HepG2 (cell line): ENCODE measurements at regions not wholly inside any gene's neighbourhood (a gene's known extent, or its start where the extent isn't known, plus 50 kb on each side); places are given as distances from the start of the nearest gene placed in this dataset.

Experiments
- ATAC-seq: fragments of 200-7000 bp; cut with Tn5 transposase; 3 replicates; pipeline ENCODE4 v1.9.1; 2020; ENCODE audit warnings: mild to moderate bottlenecking, moderate library complexity
- BruUV-seq: library from RNA; stranded (reverse); fragments of 400-500 nt; replicated peaks from 2 replicates; lab custom pipeline; 2021; lab: Mats Ljungman, UMichigan
- CTCF ChIA-PET: fragments of 300-600 bp; formaldehyde crosslinking; extraction: SDS; loops from one replicate; lab custom pipeline; 2021; ENCODE audit warnings: low total read pairs, inconsistent platforms, low intra/inter-chr PET ratio; lab: Yijun Ruan, JAX
- POLR2A ChIA-PET: fragments of 350-600 bp; sonication (Branson Sonifier 250); formaldehyde crosslinking; loops from one replicate; lab custom pipeline; 2020; ENCODE audit warnings: antibody characterized with exemption, inconsistent platforms; lab: Yijun Ruan, JAX
- DNase-seq: peaks from one replicate; pipeline ENCODE4 v3.0.0-alpha.2; 2015; ENCODE audit warnings: low spot score
- FAIRE-seq: peaks from 3 replicates; lab custom pipeline; 2011; peaks lifted over from hg19 to GRCh38; lab: Jason Lieb, UNC
- H2AFZ ChIP-seq: one replicate; pipeline ENCODE4 v1.6.1; 2011; ENCODE audit warnings: low read length, inconsistent platforms
- H3K27ac ChIP-seq: fragments of 300-600 bp; 3 replicates; pipeline ENCODE4 v1.8.0; 2011; ENCODE audit warnings: mixed run types, mild to moderate bottlenecking, mixed read lengths, low read length, inconsistent platforms; ENCODE audit not compliant: insufficient read depth; ENCODE audit errors: extremely low read length
- H3K27me3 ChIP-seq, 2 experiments: fragments of 200-600 bp in 1 of 2; 2 replicates in 1 of 2; 3 replicates in 1 of 2; pipeline versions ENCODE4 v1.6.0 to v1.8.0; 2011; ENCODE audit warnings: low read length in 2 of 2, mild to moderate bottlenecking in 2 of 2, moderate library complexity in 2 of 2, inconsistent platforms in 1 of 2; ENCODE audit not compliant: insufficient read depth in 2 of 2, control insufficient read depth in 1 of 2
- H3K36me3 ChIP-seq, 2 experiments: fragments of 200-600 bp in 1 of 2; replicated peaks in 1 of 2; 2 replicates in 1 of 2; 3 replicates in 1 of 2; pipeline versions ENCODE4 v1.5.1 to v1.8.0; 2011; ENCODE audit warnings: low read length in 2 of 2, inconsistent platforms in 1 of 2; ENCODE audit not compliant: insufficient read depth in 2 of 2, control insufficient read depth in 1 of 2
- H3K4me1 ChIP-seq: 2 replicates; pipeline ENCODE4 v1.5.1; 2012; ENCODE audit warnings: low read length, inconsistent platforms; ENCODE audit not compliant: insufficient read depth
- H3K4me2 ChIP-seq: 2 replicates; pipeline ENCODE4 v1.6.0; 2011; ENCODE audit warnings: low read depth, low read length, inconsistent platforms
- H3K4me3 ChIP-seq, 3 experiments: fragments of 200-600 bp in 1 of 3; sonication (generic), shearing (Covaris generic) in 1 of 3; replicated peaks in 1 of 3; 2 replicates each; pipeline ENCODE4 v1.5.1; 2011 to 2016; ENCODE audit warnings: low read length in 3 of 3, inconsistent platforms in 2 of 3, low read depth in 2 of 3, mild to moderate bottlenecking in 2 of 3, control low read depth in 1 of 3, mixed read lengths in 1 of 3; ENCODE audit not compliant: insufficient read depth in 1 of 3
- H3K79me2 ChIP-seq: one replicate; pipeline ENCODE4 v1.6.1; 2011; ENCODE audit warnings: low read length, inconsistent platforms; ENCODE audit not compliant: insufficient read depth
- H3K9ac ChIP-seq: 2 replicates; pipeline ENCODE4 v1.6.0; 2011; ENCODE audit warnings: mild to moderate bottlenecking, low read depth, low read length, inconsistent platforms; ENCODE audit not compliant: insufficient read depth
- H3K9me3 ChIP-seq: 2 replicates; pipeline ENCODE4 v1.5.1; 2012; ENCODE audit warnings: mild to moderate bottlenecking, low read length
- H4K20me1 ChIP-seq: 2 replicates; pipeline ENCODE4 v1.6.0; 2011; ENCODE audit warnings: inconsistent platforms, mild to moderate bottlenecking, low read length, moderate library complexity; ENCODE audit not compliant: insufficient read depth
- FLYWCH1 ChIP-seq: sonication (generic); formaldehyde crosslinking; IDR thresholded peaks from 2 replicates; pipeline ENCODE4 v1.8.1; 2023; ENCODE audit warnings: mild to moderate bottlenecking, missing genetic modification reagents
- GMEB2 ChIP-seq: IDR thresholded peaks from 2 replicates; pipeline ENCODE4 v1.6.1; 2016; ENCODE audit warnings: missing biosample characterization, missing genetic modification reagents, low read depth
- IRX3 ChIP-seq: sonication (generic); formaldehyde crosslinking; IDR thresholded peaks from 2 replicates; pipeline ENCODE4 v1.8.1; 2023; ENCODE audit warnings: mild to moderate bottlenecking, low read depth, missing genetic modification reagents, borderline replicate concordance
- NFE2L1 ChIP-seq: sonication (generic); formaldehyde crosslinking; IDR thresholded peaks from 2 replicates; pipeline ENCODE4 v1.4.0; 2020; ENCODE audit warnings: missing genetic modification reagents, mild to moderate bottlenecking, borderline replicate concordance
- POLR2AphosphoS5 ChIP-seq: IDR thresholded peaks from 2 replicates; pipeline ENCODE4 v1.6.1; 2012; ENCODE audit warnings: low read depth, low read length
- RBM22 ChIP-seq: fragments of 200-400 bp; formaldehyde crosslinking; optimal IDR thresholded peaks from 2 replicates; pipeline ENCODE3; 2017; ENCODE audit warnings: mild to moderate bottlenecking, low read length, moderate library complexity
- RFXAP ChIP-seq: sonication (generic); formaldehyde crosslinking; IDR thresholded peaks from 2 replicates; pipeline ENCODE4 v1.4.0; 2020; ENCODE audit warnings: missing genetic modification reagents, borderline replicate concordance
- SOX6 ChIP-seq, 2 experiments: fragments of 450-650 bp in 1 of 2; sonication (generic) in 1 of 2; formaldehyde crosslinking in 1 of 2; IDR thresholded peaks; 2 replicates each; pipeline versions ENCODE4 v1.4.0 to v1.6.1; 2017 to 2020; ENCODE audit warnings: antibody characterized with exemption in 1 of 2, mild to moderate bottlenecking in 1 of 2, missing genetic modification reagents in 1 of 2
- ZNF124 ChIP-seq: sonication (generic); formaldehyde crosslinking; IDR thresholded peaks from 2 replicates; pipeline ENCODE4 v1.4.0; 2020; ENCODE audit warnings: missing genetic modification reagents
- ZNF460 ChIP-seq: sonication (generic); formaldehyde crosslinking; IDR thresholded peaks from 2 replicates; pipeline ENCODE4 v1.5.1; 2020; ENCODE audit warnings: missing genetic modification reagents, mild to moderate bottlenecking, borderline replicate concordance
- WGBS: methylation state at CpG from one replicate; pipeline ENCODE4 v1.1.6; 2017; ENCODE audit warnings: low lambda C conversion rate; 5-methylcytosine and 5-hydroxymethylcytosine counted together
- in situ Hi-C: cut with HindIII; loops from 2 replicates; pipeline ENCODE4 v1.10.0; 2017; ENCODE audit warnings: low pct_unique_long_range_greater_than_20kb; ENCODE audit not compliant: extremely low pct_ligation_motif_present
- intact Hi-C: fragments of 100-400 bp; cut with micrococcal nuclease; formaldehyde crosslinking; loops from one replicate; pipeline ENCODE4 v1.10.0; 2022; ENCODE audit not compliant: unreplicated experiment
- TF ChIP-seq, protein P1 (sequence below): sonication (generic); formaldehyde crosslinking; IDR thresholded peaks from 2 replicates; pipeline ENCODE4 v1.5.1; 2020; ENCODE audit warnings: missing genetic modification reagents, mild to moderate bottlenecking, borderline replicate concordance
- TF ChIP-seq, protein P2 (sequence below): sonication (generic); formaldehyde crosslinking; IDR thresholded peaks from 2 replicates; pipeline ENCODE4 v1.4.0; 2020; ENCODE audit warnings: missing genetic modification reagents
- TF ChIP-seq, protein P3 (sequence below): sonication (generic); formaldehyde crosslinking; IDR thresholded peaks from 2 replicates; pipeline ENCODE4 v1.8.0; 2022; ENCODE audit warnings: mild to moderate bottlenecking, missing genetic modification reagents, moderate library complexity
- TF ChIP-seq, protein P4 (sequence below): sonication (generic); formaldehyde crosslinking; IDR thresholded peaks from 2 replicates; pipeline ENCODE4 v1.4.0; 2020; ENCODE audit warnings: missing genetic modification reagents, mild to moderate bottlenecking, borderline replicate concordance

GRCh38 chr16:54405478-54405877 is 118.9 kb upstream of the IRX3 start:
- no peaks in the 10 kb centered on the region for H3K36me3 ChIP-seq
- no TSS peak for BruUV-seq
- H3K4me3 ChIP-seq = no peak overlapping the region
- TF ChIP-seq, protein P1, sequence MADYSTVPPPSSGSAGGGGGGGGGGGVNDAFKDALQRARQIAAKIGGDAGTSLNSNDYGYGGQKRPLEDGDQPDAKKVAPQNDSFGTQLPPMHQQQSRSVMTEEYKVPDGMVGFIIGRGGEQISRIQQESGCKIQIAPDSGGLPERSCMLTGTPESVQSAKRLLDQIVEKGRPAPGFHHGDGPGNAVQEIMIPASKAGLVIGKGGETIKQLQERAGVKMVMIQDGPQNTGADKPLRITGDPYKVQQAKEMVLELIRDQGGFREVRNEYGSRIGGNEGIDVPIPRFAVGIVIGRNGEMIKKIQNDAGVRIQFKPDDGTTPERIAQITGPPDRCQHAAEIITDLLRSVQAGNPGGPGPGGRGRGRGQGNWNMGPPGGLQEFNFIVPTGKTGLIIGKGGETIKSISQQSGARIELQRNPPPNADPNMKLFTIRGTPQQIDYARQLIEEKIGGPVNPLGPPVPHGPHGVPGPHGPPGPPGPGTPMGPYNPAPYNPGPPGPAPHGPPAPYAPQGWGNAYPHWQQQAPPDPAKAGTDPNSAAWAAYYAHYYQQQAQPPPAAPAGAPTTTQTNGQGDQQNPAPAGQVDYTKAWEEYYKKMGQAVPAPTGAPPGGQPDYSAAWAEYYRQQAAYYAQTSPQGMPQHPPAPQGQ (CRISPR knock-in tag) = no peak
- no peak for TF ChIP-seq NFE2L1 (CRISPR knock-in tag)
- no peak for TF ChIP-seq FLYWCH1 (CRISPR knock-in tag)
- TF ChIP-seq ZNF124 (CRISPR knock-in tag) = no peak
- TF ChIP-seq POLR2AphosphoS5 = no peak
- no peak for TF ChIP-seq IRX3 (CRISPR knock-in tag)
- TF ChIP-seq, protein P2, sequence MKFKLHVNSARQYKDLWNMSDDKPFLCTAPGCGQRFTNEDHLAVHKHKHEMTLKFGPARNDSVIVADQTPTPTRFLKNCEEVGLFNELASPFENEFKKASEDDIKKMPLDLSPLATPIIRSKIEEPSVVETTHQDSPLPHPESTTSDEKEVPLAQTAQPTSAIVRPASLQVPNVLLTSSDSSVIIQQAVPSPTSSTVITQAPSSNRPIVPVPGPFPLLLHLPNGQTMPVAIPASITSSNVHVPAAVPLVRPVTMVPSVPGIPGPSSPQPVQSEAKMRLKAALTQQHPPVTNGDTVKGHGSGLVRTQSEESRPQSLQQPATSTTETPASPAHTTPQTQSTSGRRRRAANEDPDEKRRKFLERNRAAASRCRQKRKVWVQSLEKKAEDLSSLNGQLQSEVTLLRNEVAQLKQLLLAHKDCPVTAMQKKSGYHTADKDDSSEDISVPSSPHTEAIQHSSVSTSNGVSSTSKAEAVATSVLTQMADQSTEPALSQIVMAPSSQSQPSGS (CRISPR knock-in tag) = no peak
- no peak for TF ChIP-seq SOX6 (IDR thresholded peaks at IDR 0.05)
- TF ChIP-seq SOX6 (CRISPR knock-in tag; IDR thresholded peaks at IDR 0.05) = no peak
- no peak for TF ChIP-seq RBM22
- TF ChIP-seq, protein P3, sequence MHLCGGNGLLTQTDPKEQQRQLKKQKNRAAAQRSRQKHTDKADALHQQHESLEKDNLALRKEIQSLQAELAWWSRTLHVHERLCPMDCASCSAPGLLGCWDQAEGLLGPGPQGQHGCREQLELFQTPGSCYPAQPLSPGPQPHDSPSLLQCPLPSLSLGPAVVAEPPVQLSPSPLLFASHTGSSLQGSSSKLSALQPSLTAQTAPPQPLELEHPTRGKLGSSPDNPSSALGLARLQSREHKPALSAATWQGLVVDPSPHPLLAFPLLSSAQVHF = no peak
- TF ChIP-seq RFXAP (CRISPR knock-in tag) = no peak
- TF ChIP-seq GMEB2 (CRISPR knock-in tag) = no peak
- TF ChIP-seq, protein P4, sequence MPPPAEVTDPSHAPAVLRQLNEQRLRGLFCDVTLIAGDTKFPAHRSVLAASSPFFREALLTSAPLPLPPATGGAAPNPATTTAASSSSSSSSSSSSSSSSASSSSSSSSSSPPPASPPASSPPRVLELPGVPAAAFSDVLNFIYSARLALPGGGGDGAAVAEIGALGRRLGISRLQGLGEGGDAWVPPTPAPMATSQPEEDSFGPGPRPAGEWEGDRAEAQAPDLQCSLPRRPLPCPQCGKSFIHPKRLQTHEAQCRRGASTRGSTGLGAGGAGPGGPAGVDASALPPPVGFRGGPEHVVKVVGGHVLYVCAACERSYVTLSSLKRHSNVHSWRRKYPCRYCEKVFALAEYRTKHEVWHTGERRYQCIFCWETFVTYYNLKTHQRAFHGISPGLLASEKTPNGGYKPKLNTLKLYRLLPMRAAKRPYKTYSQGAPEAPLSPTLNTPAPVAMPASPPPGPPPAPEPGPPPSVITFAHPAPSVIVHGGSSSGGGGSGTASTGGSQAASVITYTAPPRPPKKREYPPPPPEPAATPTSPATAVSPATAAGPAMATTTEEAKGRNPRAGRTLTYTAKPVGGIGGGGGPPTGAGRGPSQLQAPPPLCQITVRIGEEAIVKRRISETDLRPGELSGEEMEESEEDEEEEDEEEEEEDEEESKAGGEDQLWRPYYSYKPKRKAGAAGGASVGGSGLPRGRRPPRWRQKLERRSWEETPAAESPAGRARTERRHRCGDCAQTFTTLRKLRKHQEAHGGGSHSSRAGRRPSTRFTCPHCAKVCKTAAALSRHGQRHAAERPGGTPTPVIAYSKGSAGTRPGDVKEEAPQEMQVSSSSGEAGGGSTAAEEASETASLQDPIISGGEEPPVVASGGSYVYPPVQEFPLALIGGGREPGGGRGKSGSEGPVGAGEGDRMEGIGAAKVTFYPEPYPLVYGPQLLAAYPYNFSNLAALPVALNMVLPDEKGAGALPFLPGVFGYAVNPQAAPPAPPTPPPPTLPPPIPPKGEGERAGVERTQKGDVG = no peak
- TF ChIP-seq ZNF460 (CRISPR knock-in tag) = no peak
- H3K4me2 ChIP-seq = no peak overlapping the region
- peaks cover 0 to 14% of the 10 kb centered on the region in 2 experiments; a peak in 2 of 5 replicates for H3K27me3 ChIP-seq
- no peak overlapping the region for H2AFZ ChIP-seq
- DNase-seq = no peak
- no peaks in the 10 kb centered on the region for H3K9me3 ChIP-seq
- ATAC-seq = no peak
- ChIA-PET POLR2A (no interaction called here), CTCF (no interaction called here)
- H4K20me1 ChIP-seq = no peaks in the 10 kb centered on the region
- WGBS = 28% methylated on average over 4 of the region's 5 CpGs
- H3K79me2 ChIP-seq = no peaks in the 10 kb centered on the region
- in situ Hi-C loops (no loop called here), intact Hi-C loops (no loop called here)
- no peak overlapping the region for H3K27ac ChIP-seq
- H3K9ac ChIP-seq = no peak overlapping the region
- no peaks in the 10 kb centered on the region for H3K4me1 ChIP-seq
- no peak for FAIRE-seq
